DMS114 treated with DMSO at 0.1 percent for 48 hours (cell line): ENCODE measurements at regions not wholly inside any gene's neighbourhood (a gene's known extent, or its start where the extent isn't known, plus 50 kb on each side); places are given as distances from the start of the nearest gene placed in this dataset.

Source experiments
- DNase-seq: peaks from one replicate; lab custom pipeline; 2025; ENCODE audit not compliant: unreplicated experiment; lab: John Stamatoyannopoulos, UW

DNA sequence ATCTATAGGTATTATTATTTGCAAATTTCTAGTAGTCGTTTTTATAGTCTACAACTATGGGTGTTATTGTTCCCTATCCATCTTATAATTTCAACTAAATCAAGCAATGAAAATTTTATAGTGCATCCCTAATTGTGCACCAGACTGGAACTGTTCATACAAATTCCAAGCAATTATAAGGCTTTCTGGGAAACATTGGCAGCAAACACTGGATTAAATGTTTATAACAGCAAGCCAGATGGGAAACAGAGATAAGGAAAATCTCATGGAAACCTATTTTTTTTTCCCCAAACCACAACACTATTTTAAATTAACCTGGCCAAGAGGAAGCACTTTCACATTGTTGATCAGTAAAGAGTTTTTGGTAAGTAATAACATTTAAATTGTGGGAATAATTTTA, 524.3 kb downstream of the RASEF start:
- DNase-seq = no peak

DNA sequence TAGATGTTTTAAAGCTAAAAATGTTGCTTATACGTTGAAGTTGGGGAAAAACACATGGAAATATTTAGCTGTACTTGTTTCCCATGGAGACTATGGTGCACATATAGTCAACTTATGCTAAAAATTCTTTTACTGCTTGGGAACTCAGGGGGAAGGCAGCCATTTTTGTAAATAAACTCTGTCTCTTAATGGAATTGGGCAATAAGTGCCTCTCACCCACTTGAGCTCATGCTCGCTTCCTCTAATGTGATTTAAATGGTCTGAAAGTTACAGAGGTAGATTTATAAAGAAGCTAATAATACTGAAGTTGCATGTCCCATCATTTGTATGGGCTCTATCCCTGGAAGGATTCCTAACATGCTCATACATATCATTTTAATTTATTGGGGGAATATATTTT, 523.8 kb downstream of the RASEF start:
- no peak for DNase-seq

DNA sequence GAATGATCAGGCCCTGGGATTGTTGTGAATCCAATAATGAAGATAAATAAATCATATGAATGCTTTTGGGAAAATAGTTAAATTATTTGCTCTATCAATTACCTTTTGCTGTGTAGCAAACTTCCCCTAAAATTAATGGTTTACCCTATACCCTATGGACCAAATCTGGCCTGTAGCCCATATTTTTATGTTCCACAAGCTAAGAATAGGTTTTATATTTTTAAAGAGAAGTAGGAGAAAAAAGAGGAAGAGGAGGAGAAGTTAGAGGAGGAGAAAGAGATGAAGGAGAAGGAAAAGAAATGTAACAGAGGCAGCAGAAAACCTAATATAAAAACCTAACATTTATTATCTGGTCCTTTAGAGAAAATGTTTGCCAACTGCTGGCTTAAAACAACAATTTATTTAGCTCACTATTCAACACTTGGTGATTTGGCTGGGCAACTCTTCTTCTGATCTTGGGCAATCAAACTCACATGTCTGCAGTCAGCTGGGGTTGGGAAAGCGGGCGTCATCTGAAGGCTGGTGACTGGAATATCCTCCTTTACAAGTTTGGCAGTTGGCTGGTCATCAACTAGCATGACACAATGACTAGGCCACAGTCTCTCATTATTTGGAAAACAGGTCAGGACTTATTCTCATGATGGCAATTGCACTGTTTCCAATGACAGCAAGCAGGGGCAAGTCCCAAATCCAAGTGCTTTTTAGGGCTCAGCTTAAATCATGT, 522.9 kb downstream of the RASEF start:
- DNase-seq = no peak

DNA sequence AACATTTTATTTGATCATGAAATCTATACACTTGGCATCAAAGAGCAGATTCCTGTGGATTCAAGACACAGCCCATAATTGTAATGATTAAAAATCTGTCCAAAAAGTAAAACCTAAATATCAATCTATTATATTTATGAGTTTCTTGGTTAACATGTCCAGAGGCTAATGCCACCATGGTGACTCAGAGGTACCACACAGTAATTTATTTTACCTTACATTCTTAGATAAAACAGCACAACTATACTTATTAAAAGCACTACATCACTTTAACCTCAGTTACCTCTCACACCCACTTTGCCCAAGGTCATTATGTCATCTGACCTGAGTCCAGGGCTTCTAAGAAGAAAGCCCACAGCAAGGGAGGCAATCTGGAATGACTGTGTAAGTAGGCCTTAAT, 519.2 kb downstream of the RASEF start:
- no peak for DNase-seq

DNA sequence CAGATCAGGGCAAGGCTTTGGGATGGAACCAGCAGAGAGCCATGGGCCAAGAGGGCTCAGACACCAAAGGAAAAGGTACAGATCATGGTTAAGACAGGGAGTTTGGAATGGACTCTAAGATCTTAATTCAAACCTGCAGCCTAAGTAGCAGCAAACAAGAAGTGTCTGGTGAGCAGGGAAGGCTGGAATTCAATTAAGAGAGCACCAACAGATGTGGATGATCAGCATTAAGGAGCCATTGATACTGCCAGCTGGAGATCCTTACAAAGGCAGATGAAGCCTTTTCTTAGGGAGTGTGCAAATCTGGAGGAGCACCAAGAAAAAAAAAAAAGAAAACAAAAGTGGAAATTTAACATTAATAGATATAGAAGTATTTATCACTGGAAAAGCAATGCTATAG, 516.8 kb downstream of the RASEF start:
- DNase-seq = no peak

DNA sequence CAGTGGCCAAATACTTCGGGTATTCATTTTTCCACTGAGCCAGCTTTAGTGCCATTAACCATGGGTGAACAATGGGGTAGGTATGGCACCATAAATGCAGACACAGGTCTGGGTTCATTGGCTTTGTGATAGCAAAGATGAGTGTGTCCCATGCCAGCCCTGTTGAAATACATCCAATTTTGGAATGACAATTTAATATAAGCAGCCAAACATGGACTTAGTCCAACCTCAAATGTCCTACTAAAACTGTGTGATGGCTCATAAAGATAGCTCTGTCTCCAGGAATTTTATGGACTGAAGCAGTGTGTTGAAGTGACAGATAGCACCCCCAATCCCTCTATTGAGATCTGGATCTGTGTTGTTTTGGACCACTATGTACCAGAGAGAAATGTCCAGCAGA, 514.9 kb downstream of the RASEF start:
- no peak for DNase-seq

DNA sequence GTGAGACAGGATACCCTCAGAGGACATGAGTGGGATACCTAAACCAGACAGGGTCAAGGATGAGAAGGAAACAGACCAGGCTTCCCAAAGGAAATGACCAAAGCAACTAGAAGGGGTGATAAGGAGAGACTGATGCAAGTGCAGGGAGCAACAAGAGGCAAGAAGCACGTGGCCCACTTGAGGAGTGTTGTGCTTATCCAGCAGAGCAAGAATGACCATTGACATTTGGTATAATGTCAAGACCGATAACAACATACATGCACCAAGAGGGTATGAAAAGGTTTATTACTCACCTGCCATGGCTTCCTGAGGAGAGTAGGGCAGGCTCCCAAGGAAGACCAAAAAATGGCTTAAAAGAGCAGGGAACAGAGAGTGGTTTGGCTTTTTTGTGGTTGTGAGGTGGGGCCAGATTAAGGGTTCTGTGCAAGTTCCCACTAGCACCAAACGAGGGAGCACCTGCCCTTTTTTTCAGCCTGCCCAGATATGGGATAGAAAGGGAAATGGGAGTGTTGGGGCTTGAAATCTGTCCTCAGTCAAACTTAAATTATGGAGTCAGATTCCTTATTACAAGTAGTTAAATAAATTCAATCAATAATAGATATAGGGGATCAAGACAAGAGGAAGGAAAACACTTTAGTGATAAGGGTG, 513.6 kb downstream of the RASEF start:
- no peak for DNase-seq

DNA sequence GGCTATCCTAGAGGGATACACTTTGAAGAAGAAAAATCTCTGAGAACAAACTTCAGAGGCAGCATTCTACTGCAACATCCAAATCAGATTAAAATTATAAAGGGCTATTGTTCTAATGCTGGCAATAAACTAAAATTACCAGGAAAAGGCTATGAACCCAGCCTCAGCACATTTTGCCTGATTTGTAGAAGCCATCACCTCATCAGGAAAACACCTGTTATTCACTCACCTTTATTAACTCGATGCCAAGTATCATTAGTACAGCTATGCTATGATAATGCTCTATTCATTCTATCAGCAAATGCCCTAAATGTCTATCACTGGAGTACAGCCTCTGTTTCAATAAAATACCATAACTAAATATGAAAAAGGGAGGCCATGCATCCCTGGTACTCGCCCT, 510.2 kb downstream of the RASEF start:
- no peak for DNase-seq

DNA sequence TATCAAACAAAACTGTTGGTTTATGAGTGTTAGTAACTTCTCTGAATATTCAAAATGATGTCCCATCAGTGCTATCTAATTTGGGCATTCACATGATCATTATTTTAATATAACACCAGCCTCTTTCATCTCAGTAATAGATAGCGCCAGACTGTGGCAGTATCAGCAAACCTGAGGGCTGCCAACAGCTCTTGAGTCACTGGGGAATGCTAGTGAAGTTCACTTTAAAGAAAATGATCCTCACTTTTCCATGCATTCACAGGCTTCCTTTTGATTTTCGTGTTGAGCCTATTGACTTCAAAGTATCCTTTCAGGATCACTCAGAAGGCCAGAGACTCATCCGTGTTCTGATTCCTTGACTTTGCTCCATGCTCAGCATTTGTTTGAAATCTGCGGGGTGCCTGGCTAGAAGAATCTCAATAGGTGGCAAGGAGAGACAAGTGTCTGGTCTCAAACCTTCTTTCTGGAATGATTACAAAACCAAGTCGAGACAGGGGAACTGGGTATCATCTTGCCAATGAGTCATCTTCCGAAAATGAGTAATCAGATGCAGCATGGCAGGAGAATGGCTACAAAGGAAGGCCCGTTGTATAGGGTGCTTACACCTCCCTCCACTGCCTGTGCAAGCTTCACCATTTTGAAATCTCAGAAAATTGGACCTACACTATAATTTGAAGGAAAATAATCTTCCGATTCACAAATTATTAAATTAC, 509.1 kb downstream of the RASEF start:
- no peak for DNase-seq

DNA sequence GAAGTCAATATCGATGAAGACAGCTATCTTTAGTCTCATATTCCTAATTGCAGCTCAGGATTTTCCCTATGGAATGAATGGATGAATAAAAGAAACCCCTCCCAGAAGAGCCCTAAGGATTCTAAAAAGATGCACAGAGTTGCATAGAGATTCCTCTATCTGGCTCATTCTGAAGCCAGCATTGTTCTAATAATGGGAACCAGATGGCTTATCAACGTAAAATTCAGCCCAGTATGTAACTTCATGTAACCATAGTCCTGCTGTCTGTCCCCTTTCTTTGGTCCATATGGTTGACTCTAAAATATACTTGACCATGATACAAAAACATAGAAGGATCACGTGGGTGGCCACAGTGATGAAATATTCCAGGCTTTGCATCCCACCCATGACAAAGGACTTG, 508.6 kb downstream of the RASEF start:
- DNase-seq = no peak

DNA sequence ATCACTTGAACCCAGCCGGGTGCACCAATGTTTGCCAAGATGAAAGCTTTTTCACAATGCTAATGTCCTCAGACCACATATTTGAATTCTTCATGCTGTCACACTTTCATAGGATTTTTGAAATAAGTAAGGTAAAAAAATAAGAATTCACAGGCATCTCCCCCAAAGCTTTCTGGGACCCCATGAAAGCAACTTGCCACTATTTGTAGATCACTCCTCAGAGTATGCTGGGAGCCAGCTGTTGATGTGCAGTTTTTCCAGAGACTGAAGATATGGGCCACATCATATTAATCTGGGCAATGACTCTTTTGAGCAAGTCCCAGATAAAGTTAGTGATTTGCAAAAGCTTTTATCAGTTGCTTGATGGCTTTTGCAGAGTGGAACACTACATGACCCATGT, 507.9 kb downstream of the RASEF start:
- DNase-seq = no peak

DNA sequence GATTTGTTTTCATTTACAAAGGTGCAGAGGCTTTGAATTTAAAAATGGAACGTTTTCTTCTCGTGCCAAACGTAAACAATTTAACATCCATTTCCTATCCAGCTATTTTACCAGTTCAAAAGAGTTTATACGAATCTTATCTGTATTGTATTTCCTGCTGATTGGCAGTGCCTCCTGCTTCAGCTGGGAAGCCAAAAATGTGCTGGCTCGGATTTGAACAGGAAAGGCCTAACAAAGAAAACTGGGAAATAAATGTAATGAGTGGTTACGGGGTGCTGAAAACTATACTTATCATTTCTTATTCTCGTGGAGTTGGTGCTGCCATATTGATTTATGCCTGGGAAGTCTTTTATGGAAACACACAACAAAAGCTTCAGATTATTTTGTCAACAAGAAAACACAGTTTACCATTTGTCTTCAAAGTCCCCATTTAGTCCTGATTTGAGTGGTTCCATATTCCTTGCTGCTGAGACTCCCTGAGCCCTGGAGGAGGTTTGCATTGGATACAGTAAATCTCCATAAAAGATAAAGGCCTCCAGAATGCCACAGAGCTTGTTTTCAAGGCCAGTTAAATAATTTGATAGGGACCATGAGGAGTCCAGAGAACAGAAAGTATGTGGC, 507.4 kb downstream of the RASEF start:
- no peak for DNase-seq

DNA sequence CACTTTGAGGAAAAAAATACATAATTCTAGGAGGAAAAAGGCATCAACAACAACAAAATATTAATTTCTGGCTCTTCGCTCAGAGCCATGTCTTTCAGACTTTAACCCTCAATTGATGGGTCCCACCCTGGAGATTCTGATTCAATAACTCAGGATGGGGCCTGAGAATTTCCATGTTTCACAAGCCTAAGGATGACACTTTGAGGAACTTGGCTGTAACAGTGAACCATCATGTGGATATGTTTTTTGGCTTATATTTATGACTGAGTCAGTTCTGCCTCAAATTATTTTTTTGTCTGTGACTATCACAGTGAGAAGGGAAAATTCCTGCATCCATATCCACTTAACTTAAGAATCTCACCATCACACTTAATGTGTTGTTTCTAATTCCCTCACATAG, 504.6 kb downstream of the RASEF start:
- DNase-seq = no peak

DNA sequence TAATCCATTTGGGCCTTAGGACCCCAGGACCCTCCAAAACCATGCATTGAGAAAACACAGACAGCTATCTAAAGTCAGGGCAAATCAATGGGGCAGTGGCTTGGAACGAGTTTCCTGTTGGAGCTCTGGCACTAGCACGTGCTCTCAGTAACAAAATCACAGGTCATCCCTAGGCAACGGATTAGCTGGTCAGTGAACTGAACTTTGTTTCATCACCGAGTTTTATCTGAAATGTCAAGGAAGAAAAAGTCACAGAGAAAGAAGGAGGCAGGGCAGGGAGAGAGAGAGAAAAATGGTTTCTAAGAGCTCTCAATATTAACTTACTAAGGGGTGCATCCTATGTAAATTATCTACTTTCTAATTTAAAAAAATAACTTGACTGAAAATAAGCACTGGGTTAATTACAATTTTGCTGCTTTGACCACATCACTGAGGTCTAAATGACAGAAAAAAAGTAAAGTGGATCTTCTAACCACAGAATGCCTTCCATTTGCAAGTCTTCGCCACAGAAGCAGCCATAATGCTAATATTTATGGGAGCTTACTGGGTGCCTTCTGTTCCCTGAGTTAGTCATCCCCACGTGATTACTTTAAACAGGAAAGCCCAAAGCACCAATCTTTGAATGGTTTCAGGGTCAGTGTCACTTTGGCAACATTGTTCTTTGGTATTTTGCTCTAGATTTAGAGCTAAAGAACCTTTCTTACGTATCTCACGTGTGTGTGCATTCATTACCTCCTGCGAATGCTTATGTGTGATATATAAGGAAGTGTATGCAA, 503.9 kb downstream of the RASEF start:
- no peak for DNase-seq

DNA sequence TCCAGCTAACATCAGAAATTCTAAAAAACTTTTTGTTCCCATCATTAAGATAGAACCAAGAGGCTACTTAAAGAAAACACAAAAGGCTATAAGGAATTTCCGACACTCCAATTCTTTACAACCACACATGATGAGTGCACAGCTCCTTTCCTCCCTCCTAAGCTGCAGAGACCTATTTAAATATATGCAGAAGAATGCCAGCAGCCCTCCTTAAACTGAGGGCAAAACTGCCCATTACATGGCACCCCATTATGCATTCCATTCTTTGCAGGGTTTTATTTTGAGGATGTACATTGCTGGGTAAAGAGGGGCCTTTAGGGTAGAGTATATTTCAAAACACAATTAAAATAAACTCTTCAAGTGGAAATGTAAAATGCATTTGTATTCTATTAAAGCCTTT, 502.9 kb downstream of the RASEF start:
- no peak for DNase-seq

DNA sequence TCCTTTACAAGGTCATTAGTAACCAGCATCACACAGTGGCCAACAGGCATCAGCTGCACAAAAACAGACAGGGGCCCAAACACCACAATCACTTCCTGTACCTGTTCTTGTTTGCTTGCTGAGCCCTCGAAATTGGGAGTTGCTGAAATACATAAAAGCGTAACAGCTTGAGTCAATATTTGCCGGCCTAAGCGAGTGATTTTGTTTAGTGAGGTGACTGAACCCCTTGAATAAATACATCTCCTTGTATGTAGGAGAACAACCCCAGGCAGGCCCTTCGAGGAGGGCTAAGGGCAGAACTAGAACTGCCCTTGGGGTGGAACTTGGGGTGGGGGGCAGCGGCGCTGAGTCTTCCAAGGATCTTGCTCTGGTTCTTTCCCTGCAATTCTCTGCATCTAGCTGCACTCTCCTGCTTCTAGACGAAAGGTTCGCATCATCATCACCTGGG, 502.5 kb downstream of the RASEF start:
- DNase-seq = no peak

DNA sequence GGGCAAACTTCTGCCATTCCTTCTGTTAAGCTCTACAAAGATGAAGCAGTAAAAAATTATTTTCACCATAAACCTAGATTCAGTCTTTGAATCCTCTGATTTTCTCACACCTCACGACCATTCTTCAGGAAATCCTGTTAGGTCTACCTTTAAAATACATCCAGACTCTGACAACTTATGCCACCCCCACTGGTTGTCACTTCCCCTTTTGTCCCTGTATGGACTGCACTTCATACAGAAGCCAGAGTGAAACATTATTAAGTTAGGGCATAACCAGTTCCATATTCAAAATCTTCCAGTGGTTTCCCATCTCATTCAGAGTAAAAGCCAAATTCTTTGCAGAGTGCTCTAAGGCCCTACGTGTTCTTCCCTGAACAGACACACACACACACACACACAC, 499.8 kb downstream of the RASEF start:
- no peak for DNase-seq

DNA sequence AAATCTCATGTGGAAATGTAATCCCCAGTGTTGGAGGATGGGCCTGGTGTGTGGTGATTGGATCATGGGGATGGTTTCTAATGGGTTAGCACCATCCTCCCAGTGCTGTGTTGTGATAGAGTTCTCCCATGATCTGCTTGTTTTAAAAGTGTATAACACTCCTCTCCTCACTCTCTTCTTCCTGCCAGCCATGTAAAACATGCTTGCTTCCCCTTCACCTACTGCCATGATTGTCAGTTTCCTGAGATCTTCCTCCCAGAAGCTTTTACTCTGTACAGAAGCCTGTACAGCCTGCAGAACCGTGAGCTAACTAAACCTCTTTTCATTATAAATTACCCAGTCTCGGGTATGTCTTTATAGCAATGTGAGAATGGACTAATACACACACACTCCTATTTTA, 499.1 kb downstream of the RASEF start:
- DNase-seq = no peak

DNA sequence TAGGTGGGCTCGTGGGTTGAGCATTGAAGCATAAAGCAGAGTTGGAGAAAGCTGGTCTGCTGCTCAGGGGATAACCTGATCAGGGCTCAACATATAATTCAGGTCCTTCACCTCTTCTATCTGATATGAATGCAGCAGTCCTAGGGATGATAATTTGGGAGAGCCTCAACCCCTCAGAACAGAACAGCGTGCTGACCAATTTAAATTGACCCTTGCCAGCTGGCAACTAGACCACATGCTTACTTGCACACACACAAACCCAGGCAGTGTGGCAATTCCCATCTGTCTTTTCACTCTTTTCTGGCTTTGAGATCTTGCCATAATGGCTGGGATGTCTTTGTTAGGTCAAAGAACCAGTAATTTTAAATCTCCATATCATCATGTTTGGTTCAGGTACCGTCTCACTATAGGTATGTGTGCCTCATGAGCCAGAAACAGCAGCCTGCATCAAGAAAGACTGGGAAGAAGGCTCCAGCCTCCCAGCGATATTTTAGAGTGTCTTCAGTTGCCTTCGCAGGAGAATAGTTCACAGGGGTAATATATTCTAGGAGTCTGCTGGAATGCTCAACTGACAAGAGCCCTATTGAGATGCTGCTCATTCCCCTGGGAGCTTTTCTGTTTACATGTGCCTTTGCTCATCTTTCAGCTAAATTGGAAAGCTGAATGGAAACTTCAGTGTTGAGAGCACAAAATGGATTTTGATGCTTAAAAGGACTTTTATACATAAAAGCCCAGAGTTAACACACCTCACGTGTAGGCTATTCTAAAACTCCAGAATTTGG, 497.6 kb downstream of the RASEF start:
- DNase-seq = no peak

DNA sequence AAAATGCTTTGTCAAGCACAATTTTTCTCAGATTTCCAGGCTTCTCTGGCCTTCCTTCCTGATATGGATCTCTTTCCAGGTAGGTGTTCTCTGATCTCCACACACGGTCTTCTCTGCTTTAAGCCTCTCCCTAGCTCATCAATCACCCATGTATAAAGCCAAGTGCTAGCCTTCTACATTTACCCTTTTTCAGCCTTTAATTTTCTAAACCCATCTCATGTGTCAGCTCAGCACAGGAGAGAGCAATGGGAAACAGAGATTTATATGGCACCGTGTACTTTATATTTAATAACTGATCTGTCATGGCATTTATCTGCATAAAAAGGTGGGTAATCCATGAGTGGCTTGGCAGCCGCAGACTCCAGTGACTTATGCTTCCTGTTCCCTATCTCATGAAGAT, 495.0 kb downstream of the RASEF start:
- DNase-seq = no peak
